Fibroblast of skin of abdomen (primary cell): ENCODE measurements at regions not wholly inside any gene's neighbourhood (a gene's known extent, or its start where the extent isn't known, plus 50 kb on each side); places are given as distances from the start of the nearest gene placed in this dataset.
A peak's percentile ranks its signal among the peaks of the same experiment; 100 is the strongest.
"Not testable (repeated sequence)": the region's sequence is repeated elsewhere in the genome, so short reads cannot be mapped to it uniquely, and the experiment has no call there.

Experiments
- DNase-seq: peaks from one replicate; pipeline ENCODE4 v3.0.0-alpha.2; 2013

- no peak for DNase-seq
These were observed 112.0 kb downstream of the TMX1 start for GRCh38 chr14:51351997-51352396.

GRCh38 chr14:51353901-51354300, 113.9 kb downstream of the TMX1 start:
- DNase-seq = no peak

DNA sequence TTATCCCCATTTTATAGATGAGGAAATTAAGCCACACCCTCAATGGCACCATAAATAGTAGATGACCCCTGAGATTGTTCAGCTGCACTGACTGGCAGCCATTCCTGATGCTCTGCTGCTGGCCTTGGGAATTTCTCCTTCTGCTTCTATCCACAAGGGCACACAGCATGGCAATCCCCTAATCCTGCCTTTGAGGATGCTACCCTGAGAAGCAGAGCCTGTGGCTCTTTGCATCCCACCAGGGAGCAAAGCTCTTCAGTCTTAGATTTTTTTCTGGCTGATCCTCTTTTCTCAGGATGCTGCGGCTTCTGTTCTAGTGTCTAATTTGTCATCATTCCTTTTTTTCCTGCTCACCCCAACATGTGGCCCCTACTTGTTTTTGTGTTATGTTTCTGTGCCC, 114.8 kb downstream of the TMX1 start:
- no peak for DNase-seq

DNA sequence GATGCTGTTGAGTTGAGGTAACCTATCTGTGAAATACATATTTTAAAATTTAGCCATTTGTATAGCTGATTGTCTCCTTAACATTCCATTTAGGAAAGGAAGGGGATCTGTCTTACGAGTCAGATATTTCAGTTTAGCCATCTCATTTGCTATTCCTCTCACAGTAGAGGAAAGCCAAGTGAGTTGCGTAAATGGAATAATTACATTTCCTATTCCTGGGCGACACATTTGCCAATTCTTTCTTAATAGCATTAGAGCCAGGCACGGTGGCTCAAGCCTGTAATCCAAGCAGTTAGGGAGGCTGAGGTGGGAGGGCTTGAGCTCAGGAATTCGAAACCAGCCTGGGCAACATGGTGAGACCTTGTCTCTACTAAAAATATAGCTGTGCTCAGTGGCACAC, 116.3 kb downstream of the TMX1 start:
- no peak for DNase-seq

DNA sequence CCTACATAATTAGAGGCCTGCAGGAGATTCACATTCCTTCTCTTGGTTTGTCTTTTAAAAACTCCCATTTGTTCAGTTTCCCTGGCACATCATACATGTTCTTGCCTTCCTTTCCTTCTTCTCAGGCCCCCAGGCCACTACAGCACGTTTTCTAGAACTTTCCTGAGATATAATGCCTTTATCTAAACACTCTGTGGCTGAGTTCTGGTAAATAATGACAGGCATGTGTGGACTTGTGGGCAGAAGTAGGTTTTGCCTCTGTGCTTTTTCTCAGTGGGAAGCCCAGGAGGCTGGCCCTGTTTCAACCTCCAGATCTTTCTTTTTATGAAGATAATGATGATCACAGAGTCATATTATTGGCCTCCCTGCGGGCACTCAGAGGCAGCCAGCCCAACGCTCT, 117.2 kb downstream of the TMX1 start:
- DNase-seq = no peak

DNA sequence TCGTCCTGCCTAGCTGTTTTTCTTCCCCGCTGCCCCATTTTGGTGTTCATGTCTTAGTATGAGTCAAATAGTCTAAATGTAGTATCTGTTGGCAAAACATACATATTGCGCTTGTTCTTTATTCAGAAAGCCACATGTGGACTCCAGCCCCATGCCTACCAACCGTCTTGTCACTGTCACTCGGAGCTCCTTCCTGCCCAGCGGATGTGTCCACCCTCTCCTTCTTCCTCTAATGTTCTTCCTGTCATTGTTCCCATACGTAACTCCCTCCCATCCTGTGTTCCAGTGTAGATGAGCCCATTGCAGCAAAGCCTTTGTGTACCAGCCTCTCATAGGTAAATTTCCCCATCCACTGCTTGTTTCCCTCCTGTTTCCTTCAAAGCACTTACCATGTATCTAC, 120.5 kb downstream of the TMX1 start:
- no peak for DNase-seq

- DNase-seq = no peak
These were observed 125.4 kb downstream of the TMX1 start for GRCh38 chr14:51365241-51365965.

- DNase-seq = not testable (repeated sequence)
These were observed 126.4 kb downstream of the TMX1 start for GRCh38 chr14:51366460-51366859.

DNA sequence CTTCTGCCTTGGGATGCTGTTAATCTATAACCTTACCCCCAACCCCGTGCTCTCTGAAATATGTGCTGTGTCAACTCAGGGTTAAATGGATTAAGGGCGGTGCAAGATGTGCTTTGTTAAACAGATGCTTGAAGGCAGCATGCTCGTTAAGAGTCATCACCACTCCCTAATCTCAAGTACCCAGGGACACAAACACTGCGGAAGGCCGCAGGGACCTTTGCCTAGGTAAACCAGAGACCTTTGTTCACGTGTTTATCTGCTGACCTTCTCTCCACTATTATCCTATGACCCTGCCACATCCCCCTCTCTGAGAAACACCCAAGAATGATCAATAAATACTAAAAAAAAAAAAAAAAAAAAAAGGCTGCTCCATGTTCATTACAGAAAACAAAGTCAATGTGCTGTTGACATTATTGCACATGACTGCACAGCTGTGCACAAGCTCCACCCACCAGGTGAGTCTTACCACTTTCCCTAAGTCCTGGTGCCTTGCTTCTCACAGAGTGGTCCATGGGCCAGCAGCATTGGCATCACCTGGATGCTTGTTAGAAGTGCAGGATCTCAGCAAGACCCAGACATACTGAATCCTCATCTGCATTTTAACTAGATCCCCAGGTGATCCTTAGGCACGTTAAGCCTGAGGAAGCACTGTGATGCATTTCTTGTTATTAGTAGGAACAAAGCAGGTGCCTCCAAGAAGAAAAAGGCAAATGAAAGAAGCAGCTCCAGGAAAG, 127.0 kb downstream of the TMX1 start:
- not testable (repeated sequence) for DNase-seq

- DNase-seq = peak; percentile 68
These were observed 127.5 kb downstream of the TMX1 start for GRCh38 chr14:51367600-51367931.

GRCh38 chr14:51368721-51369163, 128.7 kb downstream of the TMX1 start:
- DNase-seq = peak; percentile 92

GRCh38 chr14:51369814-51370213, 129.8 kb downstream of the TMX1 start:
- DNase-seq = no peak

- DNase-seq = peak; percentile 26
These were observed 130.8 kb downstream of the TMX1 start for GRCh38 chr14:51370758-51371386.

DNA sequence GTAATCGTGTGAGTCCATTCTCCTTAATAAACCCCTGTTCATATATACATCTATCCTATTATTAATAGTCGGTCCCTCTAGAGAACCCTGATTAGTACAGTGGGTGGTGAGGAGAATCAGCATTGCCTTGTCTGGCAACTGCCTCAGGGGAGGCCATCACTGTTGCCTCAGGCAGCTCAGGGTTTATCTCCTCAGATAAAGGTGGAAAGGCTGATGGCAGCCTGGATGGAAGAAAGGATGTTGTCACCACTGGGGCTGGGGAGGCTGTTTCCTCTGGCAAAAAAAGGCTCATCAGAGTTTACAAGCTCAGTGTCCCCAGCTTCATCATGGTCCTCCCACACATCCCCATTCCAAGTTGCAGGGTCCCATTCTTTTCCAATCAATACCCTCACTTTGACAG, 137.1 kb downstream of the TMX1 start:
- not testable (repeated sequence) for DNase-seq

DNA sequence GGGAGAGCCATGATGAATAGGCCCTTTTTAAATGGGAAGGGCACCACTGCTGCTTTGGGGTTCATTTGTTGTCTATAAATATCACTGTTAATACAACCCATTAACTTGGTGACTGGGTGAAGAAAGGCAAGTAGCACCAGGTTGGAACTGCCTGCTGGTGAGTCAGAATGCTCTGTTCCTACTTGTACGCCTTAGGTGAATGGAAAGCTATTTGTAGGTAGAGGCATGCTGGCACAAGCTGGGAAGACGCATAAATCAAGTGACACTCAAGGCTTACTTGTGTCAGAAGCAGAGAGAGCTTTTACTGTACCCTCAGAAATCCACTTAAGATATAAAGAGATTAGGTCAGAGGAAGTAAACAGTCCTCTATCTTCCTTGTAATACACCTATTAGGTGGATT, 142.5 kb downstream of the TMX1 start:
- DNase-seq = no peak

DNA sequence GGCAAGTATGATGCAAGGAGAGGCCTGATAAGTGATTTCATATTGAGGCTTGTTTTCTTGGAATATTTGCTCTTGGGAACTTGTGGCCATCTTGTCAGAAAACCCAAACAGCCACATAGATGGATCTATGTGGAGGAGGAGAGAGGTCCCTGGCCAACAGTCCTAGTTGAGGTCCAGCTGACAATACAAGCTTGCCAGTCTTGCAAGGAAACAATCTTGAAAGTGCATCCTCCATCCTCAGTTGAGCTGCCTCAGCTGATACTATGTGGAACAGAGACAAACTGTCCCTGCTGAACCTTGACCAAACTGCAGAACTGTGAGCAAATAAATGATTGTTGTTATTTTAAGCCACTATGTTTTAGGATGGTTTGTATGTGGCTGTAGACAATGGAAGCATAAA, 146.4 kb downstream of the TMX1 start:
- DNase-seq = no peak

- peak; percentile 38 for DNase-seq
These were observed 147.1 kb downstream of the TMX1 start for GRCh38 chr14:51386983-51387735.

GRCh38 chr14:51392416-51392815, 152.4 kb downstream of the TMX1 start:
- DNase-seq = no peak

DNA sequence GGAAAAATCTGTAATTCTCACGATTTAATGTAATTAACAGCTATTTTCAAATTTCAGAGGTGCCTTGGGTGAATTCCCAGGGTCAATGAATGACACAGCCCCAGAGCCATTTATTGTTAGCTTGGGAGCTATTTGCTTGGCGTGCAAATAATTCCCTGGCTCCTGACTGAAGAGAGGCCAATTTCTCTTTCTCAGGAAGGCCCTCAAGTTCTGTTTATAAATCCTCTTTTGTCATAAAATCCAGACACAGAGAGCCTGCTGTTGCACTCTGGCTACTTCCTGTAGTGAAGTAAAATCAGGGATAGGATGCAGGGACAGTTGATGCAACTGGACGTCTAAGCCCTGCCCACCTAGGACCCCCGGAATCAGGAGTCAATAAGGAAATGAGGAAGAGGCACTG, 154.3 kb downstream of the TMX1 start:
- no peak for DNase-seq

DNA sequence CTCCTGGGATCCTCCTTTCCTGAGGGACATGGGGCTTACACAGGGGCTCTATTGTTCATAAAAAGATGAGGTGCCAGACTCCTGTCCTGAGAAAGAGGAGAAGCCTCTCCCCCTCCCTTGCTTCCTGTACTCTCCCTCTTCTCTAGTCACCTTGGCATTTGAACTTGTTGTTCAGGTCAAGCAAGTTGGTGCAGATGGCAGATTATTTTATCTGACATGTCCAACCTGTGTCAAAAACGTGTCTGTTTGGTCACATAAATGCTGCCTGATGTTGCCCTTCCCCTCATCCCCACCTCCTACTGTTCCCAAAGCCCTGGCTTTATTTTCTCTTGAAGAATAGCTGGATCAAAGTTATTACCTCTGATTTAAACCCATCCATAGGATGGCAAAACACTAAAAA, 154.8 kb downstream of the TMX1 start:
- DNase-seq = no peak

- DNase-seq = peak; percentile 92
These were observed 155.4 kb downstream of the TMX1 start for GRCh38 chr14:51395361-51395849.

DNA sequence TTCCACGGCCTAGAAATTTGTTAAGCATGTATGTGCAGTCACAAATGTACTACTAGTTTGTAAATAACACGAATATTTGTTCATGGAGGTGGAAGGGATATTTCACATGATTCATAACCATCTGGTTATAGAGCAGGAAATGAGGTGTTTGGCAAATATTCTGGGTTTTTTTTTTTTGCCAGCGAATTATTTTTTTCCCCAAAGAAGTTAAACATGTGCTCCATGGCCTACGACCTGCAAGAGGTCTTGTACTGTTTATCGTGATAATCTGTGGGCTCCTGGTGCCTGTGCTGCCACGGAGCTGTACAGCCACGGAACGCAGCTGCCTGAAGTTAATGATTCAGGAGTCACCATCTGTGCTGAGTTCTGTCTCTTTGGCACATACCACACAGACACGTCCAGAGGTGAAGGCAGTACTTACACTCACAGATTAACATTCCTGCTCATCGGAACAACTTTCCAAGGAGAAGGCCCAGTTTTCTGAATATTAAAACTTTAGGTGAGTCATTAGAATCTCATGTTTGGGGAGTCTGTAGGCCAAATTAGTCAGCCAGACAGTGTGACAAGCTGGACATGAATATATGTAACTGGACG, 156.3 kb downstream of the TMX1 start:
- peak; percentile 98 for DNase-seq

DNA sequence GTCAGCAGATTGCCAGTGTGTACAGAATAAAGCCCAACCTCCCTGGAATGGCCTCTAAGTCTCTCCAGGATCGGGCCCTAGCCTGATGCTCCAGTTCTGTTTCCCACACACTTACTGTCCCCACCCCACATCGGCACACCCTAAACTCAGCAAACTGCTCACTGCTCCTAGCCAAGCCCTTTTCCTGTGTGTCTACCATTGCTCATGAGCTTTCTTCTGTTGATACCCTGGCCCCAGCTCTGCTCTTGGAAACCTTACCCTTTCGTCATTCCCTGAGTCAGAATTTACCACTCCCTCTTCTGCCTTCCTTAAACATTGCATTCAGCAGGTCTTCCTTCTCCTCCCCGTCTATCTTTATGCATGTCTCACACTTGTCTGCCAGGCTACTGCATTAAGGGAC, 158.9 kb downstream of the TMX1 start:
- peak; percentile 76 for DNase-seq
